CD4-positive, alpha-beta T cell (primary cell): ENCODE measurements at regions not wholly inside any gene's neighbourhood (a gene's known extent, or its start where the extent isn't known, plus 50 kb on each side); places are given as distances from the start of the nearest gene placed in this dataset.

ENCODE experiments used
- ATAC-seq: fragments of 200-7000 bp; cut with Tn5 transposase; one replicate; pipeline ENCODE4 v1.10.0; 2022; ENCODE audit warnings: mild to moderate bottlenecking; ENCODE audit not compliant: poor library complexity
- CTCF ChIA-PET: fragments of 350-600 bp; sonication (Branson Sonifier 250); formaldehyde crosslinking; loops from one replicate; lab custom pipeline; 2021; ENCODE audit warnings: antibody characterized with exemption, inconsistent platforms; lab: Charles Lee
- POLR2A ChIA-PET: fragments of 350-600 bp; sonication (Branson Sonifier 250); formaldehyde crosslinking; loops from one replicate; lab custom pipeline; 2021; ENCODE audit warnings: antibody characterized with exemption, inconsistent platforms; lab: Charles Lee
- DNase-seq, 14 experiments: peaks; one replicate each; pipeline ENCODE4 v3.0.0-alpha.2; 2013 to 2020; ENCODE audit warnings: mixed read lengths in 2 of 14
- H3K27ac ChIP-seq, 2 donors: one replicate each; pipeline versions ENCODE4 v1.5.1 to v1.7.0; 2013; ENCODE audit warnings: low read length in 2 of 2, low read depth in 1 of 2, mild to moderate bottlenecking in 1 of 2
- H3K27me3 ChIP-seq, 2 experiments: 1 replicate in 1 of 2; 2 replicates in 1 of 2; pipeline versions ENCODE4 v1.6.1 to v1.7.0; 2013; ENCODE audit warnings: low read length in 2 of 2, control low read depth in 1 of 2, mild to moderate bottlenecking in 1 of 2, moderate library complexity in 1 of 2; ENCODE audit not compliant: insufficient read depth in 2 of 2, control insufficient read depth in 1 of 2
- H3K36me3 ChIP-seq: one replicate; pipeline ENCODE4 v1.6.1; 2013; ENCODE audit warnings: low read length, control low read depth; ENCODE audit not compliant: insufficient read depth
- H3K4me1 ChIP-seq: one replicate; pipeline ENCODE4 v1.6.1; 2013; ENCODE audit warnings: low read length, control low read depth; ENCODE audit not compliant: insufficient read depth
- H3K4me3 ChIP-seq: one replicate; pipeline ENCODE4 v1.5.1; 2013; ENCODE audit warnings: mild to moderate bottlenecking, low read length, moderate library complexity
- H3K9me3 ChIP-seq, 2 experiments: 1 replicate in 1 of 2; 2 replicates in 1 of 2; pipeline versions ENCODE4 v1.6.1 to v1.7.0; 2013; ENCODE audit warnings: low read length in 2 of 2, mild to moderate bottlenecking in 2 of 2, control low read depth in 1 of 2, moderate library complexity in 1 of 2; ENCODE audit not compliant: control insufficient read depth in 1 of 2, insufficient read depth in 1 of 2
- H3K27ac Mint-ChIP-seq: one replicate; pipeline ENCODE4 v1.8.0; 2020; ENCODE audit warnings: mixed read lengths
- H3K27me3 Mint-ChIP-seq: one replicate; pipeline ENCODE4 v1.8.0; 2021; ENCODE audit warnings: mixed read lengths
- H3K36me3 Mint-ChIP-seq: one replicate; pipeline ENCODE4 v1.8.0; 2021; ENCODE audit warnings: low read depth, mixed read lengths
- H3K4me1 Mint-ChIP-seq: one replicate; pipeline ENCODE4 v1.8.0; 2021; ENCODE audit warnings: low read depth, mixed read lengths
- H3K4me3 Mint-ChIP-seq: one replicate; pipeline ENCODE4 v1.8.0; 2020; ENCODE audit warnings: mild to moderate bottlenecking, mixed read lengths
- H3K9me3 Mint-ChIP-seq: one replicate; pipeline ENCODE4 v1.8.0; 2020; ENCODE audit warnings: mixed read lengths
- CTCF ChIP-seq: fragments of 200-600 bp; IDR thresholded peaks from one replicate; pipeline ENCODE4 v1.8.0; 2022; ENCODE audit warnings: antibody characterized with exemption, mild to moderate bottlenecking
- intact Hi-C, 2 experiments: fragments of 100-400 bp; cut with DNase I in 1 of 2; cut with micrococcal nuclease in 1 of 2; formaldehyde crosslinking; loops; one replicate each; pipeline versions ENCODE4 v1.15.1 to v1.9.0; 2023 to 2025; cut with DNase I, micrococcal nuclease

GRCh38 chr2:133732059-133732458 lies 163.8 kb upstream of the NCKAP5 start:
- Mint-ChIP-seq H3K4me1 (no peaks in the 10 kb centered on the region), H3K4me3 (no peak overlapping the region), H3K27ac (no peak overlapping the region), H3K27me3 (peaks cover 4% of the 10 kb centered on the region), H3K9me3 (peaks cover 6% of the 10 kb centered on the region), H3K36me3 (no peaks in the 10 kb centered on the region)
- no peaks in the 10 kb centered on the region for H3K27me3 ChIP-seq
- no peak overlapping the region for H3K27ac ChIP-seq
- no peak for DNase-seq
- intact Hi-C loops, result no loop called here
- ChIA-PET CTCF (no interaction called here), POLR2A (no interaction called here)
- no peak for TF ChIP-seq CTCF
- H3K36me3 ChIP-seq, result no peaks in the 10 kb centered on the region
- ATAC-seq, result no peak
- peaks cover 0 to 4% of the 10 kb centered on the region in 2 experiments for H3K9me3 ChIP-seq
- no peaks in the 10 kb centered on the region for H3K4me1 ChIP-seq
- no peak overlapping the region for H3K4me3 ChIP-seq

DNA sequence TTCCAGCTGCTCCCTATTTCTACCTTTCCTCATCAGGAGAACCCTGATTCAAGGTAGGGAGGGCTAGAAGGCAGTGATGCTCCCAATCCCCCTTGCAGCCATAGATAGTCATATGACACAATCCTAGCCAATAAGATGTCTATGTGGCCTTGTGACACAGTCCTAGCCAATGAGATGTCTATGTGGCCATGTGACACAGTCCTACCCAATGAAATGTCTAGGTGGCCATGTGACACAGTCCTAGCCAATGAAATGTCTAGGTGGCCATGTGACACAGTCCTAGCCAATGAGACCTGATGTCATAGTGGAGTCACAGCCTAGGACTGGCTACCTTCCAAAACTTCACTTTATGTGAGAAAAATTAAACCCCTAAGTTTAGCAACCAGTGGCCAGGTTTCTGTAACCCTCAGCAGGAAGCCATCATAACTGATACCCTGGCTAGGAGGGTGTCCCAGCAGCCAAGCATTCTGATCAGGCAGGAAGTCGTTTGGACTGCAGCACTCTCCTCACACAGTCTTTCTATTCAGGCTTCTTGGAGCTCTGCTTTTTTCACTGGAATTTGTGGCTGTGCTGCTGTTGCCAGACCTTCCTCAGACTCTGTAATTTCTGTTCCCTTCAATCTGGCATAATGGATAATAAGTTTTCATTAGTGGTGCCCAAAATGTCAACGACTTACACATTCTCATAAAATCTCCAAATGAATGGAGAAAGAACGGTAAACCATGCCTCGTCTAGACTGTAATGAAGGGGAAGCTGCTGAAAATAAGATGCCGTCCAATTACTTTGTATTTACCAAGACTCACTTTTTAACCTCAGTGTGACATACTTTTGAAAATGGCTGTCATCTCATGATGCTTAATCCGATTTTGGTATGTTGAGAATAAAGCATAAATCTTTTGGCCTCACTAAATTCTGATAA lies 165.0 kb upstream of the NCKAP5 start:
- no peaks in the 10 kb centered on the region for H3K36me3 ChIP-seq
- peaks cover 4% of the 10 kb centered on the region for H3K27me3 Mint-ChIP-seq
- ChIA-PET POLR2A (no interaction called here), CTCF (no interaction called here)
- H3K4me3 Mint-ChIP-seq, result no peak overlapping the region
- H3K27ac Mint-ChIP-seq, result no peak overlapping the region
- ATAC-seq (no peak), DNase-seq (no peak)
- no peaks in the 10 kb centered on the region for H3K4me1 Mint-ChIP-seq
- H3K36me3 Mint-ChIP-seq, result no peaks in the 10 kb centered on the region
- H3K4me1 ChIP-seq, result no peaks in the 10 kb centered on the region
- H3K9me3 Mint-ChIP-seq, result peaks cover 6% of the 10 kb centered on the region
- no peak overlapping the region for H3K4me3 ChIP-seq
- intact Hi-C loops, result no loop called here
- H3K27me3 ChIP-seq, result no peaks in the 10 kb centered on the region
- TF ChIP-seq CTCF, result no peak
- no peak overlapping the region for H3K27ac ChIP-seq
- peaks cover 0 to 4% of the 10 kb centered on the region in 2 experiments for H3K9me3 ChIP-seq

DNA sequence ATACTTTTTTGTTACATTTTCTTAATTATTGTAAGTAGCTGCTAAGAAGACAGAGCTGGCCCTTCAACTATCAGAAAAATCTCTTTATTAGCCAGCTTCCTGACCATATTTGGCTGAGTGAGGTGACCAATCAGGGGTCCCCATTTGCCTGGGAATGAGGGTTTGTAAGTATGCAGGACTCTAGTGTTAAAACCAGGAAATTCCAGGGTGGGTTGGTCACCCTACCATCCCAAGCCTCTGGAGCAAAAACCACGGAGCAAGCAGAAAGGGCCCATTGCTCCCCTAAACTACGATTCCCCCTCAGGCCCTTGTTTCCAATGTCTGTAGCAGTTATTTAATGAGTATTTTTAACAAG lies 165.6 kb upstream of the NCKAP5 start:
- Histone ChIP-seq H3K9me3 (peaks cover 0 to 4% of the 10 kb centered on the region in 2 experiments), H3K27ac (no peak overlapping the region), H3K4me1 (no peaks in the 10 kb centered on the region), H3K27me3 (no peaks in the 10 kb centered on the region), H3K36me3 (no peaks in the 10 kb centered on the region), H3K4me3 (no peak overlapping the region)
- Mint-ChIP-seq H3K9me3 (peaks cover 6% of the 10 kb centered on the region), H3K27me3 (peaks cover 4% of the 10 kb centered on the region), H3K27ac (no peak overlapping the region), H3K4me3 (no peak overlapping the region), H3K36me3 (no peaks in the 10 kb centered on the region), H3K4me1 (no peaks in the 10 kb centered on the region)
- DNase-seq (no peak), ATAC-seq (no peak)
- intact Hi-C loops, result no loop called here
- ChIA-PET POLR2A (no interaction called here), CTCF (no interaction called here)
- no peak for TF ChIP-seq CTCF
